Activated CD4-positive, alpha-beta T cell treated with anti-CD3 and anti-CD28 coated beads, Interleukin-2, amount 10 ng/mL, durations not matched to agents 7 days and 5 days (primary cell): ENCODE measurements at regions not wholly inside any gene's neighbourhood (a gene's known extent, or its start where the extent isn't known, plus 50 kb on each side); places are given as distances from the start of the nearest gene placed in this dataset.
A peak's percentile ranks its signal among the peaks of the same experiment; 100 is the strongest.

Source experiments
- CTCF ChIA-PET: fragments of 350-600 bp; sonication (Branson Sonifier 250); formaldehyde crosslinking; loops from one replicate; lab custom pipeline; 2021; ENCODE audit warnings: antibody characterized with exemption; lab: Charles Lee
- POLR2A ChIA-PET: fragments of 350-600 bp; sonication (Branson Sonifier 250); formaldehyde crosslinking; loops from one replicate; lab custom pipeline; 2021; ENCODE audit warnings: antibody characterized with exemption; lab: Charles Lee
- DNase-seq: peaks from one replicate; pipeline ENCODE4 v3.0.0-alpha.2; 2020
- H3K27ac Mint-ChIP-seq: one replicate; pipeline ENCODE4 v1.8.0; 2021; ENCODE audit warnings: mild to moderate bottlenecking, moderate library complexity, mixed read lengths
- H3K27me3 Mint-ChIP-seq: one replicate; pipeline ENCODE4 v1.8.0; 2021; ENCODE audit warnings: mixed read lengths
- H3K36me3 Mint-ChIP-seq: one replicate; pipeline ENCODE4 v1.8.0; 2021; ENCODE audit warnings: low read depth, mixed read lengths
- H3K4me1 Mint-ChIP-seq: one replicate; pipeline ENCODE4 v1.8.0; 2021; ENCODE audit warnings: mixed read lengths
- H3K4me3 Mint-ChIP-seq: one replicate; pipeline ENCODE4 v1.8.0; 2021; ENCODE audit warnings: mild to moderate bottlenecking, moderate library complexity, mixed read lengths
- H3K9me3 Mint-ChIP-seq: one replicate; pipeline ENCODE4 v1.8.0; 2021; ENCODE audit warnings: mixed read lengths

DNA sequence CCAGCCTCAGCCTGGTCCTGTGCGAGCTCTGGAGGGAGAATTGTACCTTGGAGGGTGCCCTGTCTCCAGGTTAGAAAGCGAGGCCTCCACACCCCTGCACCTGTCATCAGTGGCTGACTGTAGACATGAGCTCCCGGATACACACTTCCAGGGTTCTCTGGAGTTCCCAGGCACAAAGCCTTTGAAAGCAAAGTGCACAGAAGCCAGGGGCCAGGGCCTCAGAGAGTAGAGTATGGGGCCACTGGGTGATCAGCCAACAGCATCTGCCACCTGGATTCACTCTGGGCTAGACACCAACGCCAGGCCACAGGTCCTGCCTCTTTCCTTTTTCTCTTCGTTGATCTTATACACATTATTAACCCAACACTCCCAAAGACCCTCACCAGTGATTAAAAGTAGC, 239.4 kb upstream of the HDAC4 start:
- Mint-ChIP-seq H3K36me3 (no peaks in the 10 kb centered on the region), H3K4me3 (no peak overlapping the region), H3K9me3 (no peaks in the 10 kb centered on the region), H3K27ac (no peak overlapping the region), H3K27me3 (no peaks in the 10 kb centered on the region), H3K4me1 (no peaks in the 10 kb centered on the region)
- no peak for DNase-seq
- CTCF ChIA-PET = no interaction called here
- POLR2A ChIA-PET = no interaction called here

DNA sequence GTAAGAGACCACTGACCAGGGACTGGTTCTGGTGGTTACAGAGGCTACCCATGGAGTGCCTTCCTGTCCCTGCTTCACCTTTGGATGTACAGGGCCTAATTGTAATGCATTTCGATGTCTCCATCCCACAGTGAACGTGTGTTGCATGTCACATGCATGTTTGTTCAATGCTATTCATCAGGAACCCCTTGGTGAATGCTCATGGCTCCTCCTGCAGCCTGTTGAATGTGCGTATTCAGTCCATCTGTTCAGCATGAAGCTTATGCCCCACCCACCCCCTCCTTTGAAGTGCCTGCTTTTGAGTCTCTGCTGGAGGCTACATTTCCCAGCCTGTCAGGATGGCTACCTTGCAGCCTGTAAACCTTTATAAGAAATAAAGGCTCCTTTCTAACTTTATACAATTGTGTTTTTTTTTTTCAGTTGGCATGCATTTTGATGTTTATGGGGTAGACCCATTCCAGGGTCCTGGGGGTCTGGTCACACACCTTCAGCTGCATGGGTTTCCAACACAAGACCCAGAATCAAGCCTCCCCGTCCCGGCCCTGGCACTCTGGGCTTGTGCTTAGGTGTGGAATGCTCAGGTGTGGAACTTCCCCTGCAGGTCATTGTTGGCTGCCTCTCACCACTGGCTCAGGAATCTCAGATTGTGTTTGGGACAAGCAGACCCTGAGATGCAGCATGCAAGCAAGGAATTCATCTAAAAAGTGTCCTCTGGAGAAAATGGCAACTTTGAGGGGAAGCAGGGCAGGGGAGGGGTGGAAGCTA, 238.8 kb upstream of the HDAC4 start:
- ChIA-PET CTCF (no interaction called here), POLR2A (interaction anchor here (0.6 kb wide), 1 partner anchor 51 kb away, joined by 5 read pairs; no protein-coding TSS in a partner anchor)
- no peaks in the 10 kb centered on the region for H3K4me1 Mint-ChIP-seq
- H3K36me3 Mint-ChIP-seq = no peaks in the 10 kb centered on the region
- no peaks in the 10 kb centered on the region for H3K9me3 Mint-ChIP-seq
- H3K27ac Mint-ChIP-seq = no peak overlapping the region
- H3K27me3 Mint-ChIP-seq = no peaks in the 10 kb centered on the region
- H3K4me3 Mint-ChIP-seq = no peak overlapping the region
- DNase-seq = no peak

DNA sequence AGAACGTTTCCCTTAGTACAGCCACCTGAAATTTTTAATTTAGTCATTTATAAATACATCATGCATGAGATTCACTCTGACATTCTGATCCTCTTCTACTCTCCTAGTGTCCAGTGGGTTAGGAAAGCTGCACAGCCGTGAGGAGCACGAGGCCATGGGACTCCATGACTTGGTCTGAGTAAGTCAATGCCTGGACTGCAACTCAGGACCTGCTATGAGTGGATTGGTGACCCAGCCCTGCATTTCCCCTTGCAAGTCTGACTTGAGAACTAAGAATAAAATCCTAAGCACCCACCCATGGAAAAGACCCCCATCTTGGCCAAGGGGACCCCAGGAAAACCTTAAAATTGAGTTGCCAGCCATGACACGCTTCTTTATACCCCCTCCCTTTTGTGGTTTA, 237.6 kb upstream of the HDAC4 start:
- no peaks in the 10 kb centered on the region for H3K36me3 Mint-ChIP-seq
- ChIA-PET POLR2A (no interaction called here), CTCF (no interaction called here)
- H3K4me1 Mint-ChIP-seq = no peaks in the 10 kb centered on the region
- H3K9me3 Mint-ChIP-seq = no peaks in the 10 kb centered on the region
- H3K27me3 Mint-ChIP-seq = no peaks in the 10 kb centered on the region
- H3K27ac Mint-ChIP-seq = no peak overlapping the region
- DNase-seq = no peak
- H3K4me3 Mint-ChIP-seq = no peak overlapping the region

DNA sequence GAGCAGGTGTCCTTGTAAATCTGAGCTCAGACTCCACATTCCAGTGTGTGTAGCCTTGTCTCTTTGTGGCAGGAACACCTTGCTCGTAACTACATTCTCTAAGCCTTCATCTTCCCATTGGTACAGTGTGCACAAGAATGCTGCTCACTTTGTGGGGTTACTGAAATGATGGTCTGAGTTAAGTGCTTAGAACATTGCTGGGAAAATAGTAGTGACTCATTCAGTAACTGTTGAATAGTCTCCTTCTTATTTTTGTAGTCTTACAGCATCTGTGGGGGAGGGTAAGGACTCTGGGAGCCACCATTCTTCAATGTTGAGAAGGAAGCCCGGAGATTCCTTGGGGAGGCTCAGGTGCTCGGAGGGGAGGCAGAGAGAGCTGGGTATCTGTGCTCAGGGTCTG, 236.0 kb upstream of the HDAC4 start:
- Mint-ChIP-seq H3K4me3 (no peak overlapping the region), H3K36me3 (no peaks in the 10 kb centered on the region), H3K27ac (no peak overlapping the region), H3K4me1 (no peaks in the 10 kb centered on the region), H3K27me3 (no peaks in the 10 kb centered on the region), H3K9me3 (no peaks in the 10 kb centered on the region)
- ChIA-PET POLR2A (no interaction called here), CTCF (interaction anchor here (1.4 kb wide), 1 partner anchor 10 kb away, joined by 5 read pairs; no protein-coding TSS in a partner anchor)
- no peak for DNase-seq

DNA sequence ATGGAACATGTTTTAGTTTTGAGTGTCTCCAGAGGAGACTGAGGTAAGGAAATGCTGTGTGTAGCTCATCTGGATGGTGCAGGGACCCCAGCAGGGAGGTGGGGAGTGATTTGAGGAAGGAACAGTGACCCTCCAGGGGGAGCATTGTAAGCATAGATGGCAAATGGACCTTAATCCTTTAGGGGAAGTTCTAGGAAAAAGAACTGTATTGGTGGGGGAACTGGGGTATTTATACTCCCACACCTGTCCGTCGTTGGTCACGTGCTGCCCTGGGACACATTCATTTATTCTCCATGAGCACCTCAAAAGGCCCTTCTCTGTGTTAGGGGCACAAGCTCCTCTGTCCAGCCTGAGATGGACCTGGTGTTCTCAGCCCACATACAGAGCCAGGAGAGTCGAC, 233.9 kb upstream of the HDAC4 start:
- H3K9me3 Mint-ChIP-seq = no peaks in the 10 kb centered on the region
- H3K27me3 Mint-ChIP-seq = no peaks in the 10 kb centered on the region
- no peak overlapping the region for H3K27ac Mint-ChIP-seq
- CTCF ChIA-PET = no interaction called here
- no peaks in the 10 kb centered on the region for H3K36me3 Mint-ChIP-seq
- no peak overlapping the region for H3K4me3 Mint-ChIP-seq
- no peaks in the 10 kb centered on the region for H3K4me1 Mint-ChIP-seq
- POLR2A ChIA-PET = no interaction called here
- DNase-seq = no peak

DNA sequence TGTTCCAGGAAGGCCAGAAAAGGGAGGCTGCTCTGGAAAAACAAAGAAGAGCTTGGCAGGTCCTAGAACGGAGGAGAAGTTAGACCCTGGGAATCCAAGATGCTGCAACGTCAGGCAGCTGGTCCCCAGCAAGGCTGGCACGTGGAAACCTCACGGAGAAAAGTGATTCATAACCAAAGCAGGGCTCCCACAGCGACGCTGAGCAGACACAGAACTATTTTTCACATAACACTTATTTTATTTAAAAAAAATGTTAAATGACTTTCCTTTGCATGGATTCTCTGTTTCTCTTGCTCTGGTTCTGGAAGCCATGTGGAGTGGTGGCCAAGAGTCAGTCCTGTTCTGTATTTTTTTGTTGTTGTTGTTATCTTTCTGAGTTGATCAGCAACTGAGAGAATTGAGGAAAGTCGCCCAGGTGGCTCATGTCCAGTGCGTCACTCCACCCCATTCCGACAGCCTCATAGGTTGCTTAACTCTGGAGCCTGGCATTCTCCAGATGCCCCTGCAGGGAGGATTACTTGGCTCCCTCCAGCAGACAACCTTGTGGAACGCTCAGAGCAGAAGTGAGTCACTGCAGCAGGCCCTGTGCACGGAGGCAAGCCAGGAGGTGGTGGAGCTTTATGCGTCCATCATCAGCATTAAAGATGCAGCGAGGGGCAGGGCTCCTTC, 229.9 kb upstream of the HDAC4 start:
- DNase-seq = no peak
- ChIA-PET POLR2A (no interaction called here), CTCF (interaction anchor here (0.6 to 0.7 kb wide), 2 partner anchors 9 to 11 kb away, joined by 4 to 6 read pairs; no protein-coding TSS in a partner anchor)
- no peaks in the 10 kb centered on the region for H3K36me3 Mint-ChIP-seq
- no peak overlapping the region for H3K27ac Mint-ChIP-seq
- no peaks in the 10 kb centered on the region for H3K9me3 Mint-ChIP-seq
- H3K4me3 Mint-ChIP-seq = no peak overlapping the region
- peaks cover 8% of the 10 kb centered on the region for H3K4me1 Mint-ChIP-seq
- H3K27me3 Mint-ChIP-seq = peaks cover 2% of the 10 kb centered on the region

DNA sequence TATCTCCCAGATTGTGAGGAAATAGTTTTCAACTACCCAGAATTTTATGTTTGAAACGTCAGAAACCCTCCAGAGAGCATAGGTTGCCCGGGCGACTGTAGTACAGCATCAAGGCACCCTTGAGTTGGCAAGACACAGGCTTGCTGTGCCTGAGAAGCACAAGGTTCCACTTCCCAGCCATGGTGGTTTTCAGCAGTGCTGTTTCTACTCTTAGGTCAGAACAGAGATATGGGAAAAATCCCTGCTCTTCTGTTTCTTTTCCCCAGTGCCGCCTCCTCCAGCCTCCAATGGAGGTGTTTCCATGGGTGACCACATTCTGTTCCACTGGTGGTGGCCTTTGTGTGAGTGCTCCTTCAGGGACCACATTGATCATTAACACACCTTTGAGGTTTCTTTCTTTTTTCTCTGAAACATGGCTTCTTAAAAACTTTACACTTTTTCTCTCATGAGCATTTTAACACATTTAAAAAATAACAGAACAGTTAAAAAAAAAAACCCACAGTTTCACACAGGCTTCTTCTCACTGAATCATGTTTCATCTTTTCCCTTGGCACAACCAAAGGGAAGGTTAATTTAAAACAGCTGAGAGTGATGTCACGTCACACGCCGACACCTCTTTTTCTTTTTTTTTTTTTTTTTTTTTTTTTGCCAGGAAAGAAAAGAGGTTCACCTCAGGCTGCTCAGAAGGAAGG, 229.3 kb upstream of the HDAC4 start:
- Mint-ChIP-seq H3K4me1 (peaks cover 10% of the 10 kb centered on the region), H3K36me3 (no peaks in the 10 kb centered on the region), H3K9me3 (no peaks in the 10 kb centered on the region), H3K27ac (no peak overlapping the region), H3K4me3 (no peak overlapping the region), H3K27me3 (peaks cover 2% of the 10 kb centered on the region)
- DNase-seq = no peak
- ChIA-PET CTCF (interaction anchor here (0.6 to 0.7 kb wide), 2 partner anchors 9 to 11 kb away, joined by 4 to 6 read pairs; no protein-coding TSS in a partner anchor), POLR2A (no interaction called here)

DNA sequence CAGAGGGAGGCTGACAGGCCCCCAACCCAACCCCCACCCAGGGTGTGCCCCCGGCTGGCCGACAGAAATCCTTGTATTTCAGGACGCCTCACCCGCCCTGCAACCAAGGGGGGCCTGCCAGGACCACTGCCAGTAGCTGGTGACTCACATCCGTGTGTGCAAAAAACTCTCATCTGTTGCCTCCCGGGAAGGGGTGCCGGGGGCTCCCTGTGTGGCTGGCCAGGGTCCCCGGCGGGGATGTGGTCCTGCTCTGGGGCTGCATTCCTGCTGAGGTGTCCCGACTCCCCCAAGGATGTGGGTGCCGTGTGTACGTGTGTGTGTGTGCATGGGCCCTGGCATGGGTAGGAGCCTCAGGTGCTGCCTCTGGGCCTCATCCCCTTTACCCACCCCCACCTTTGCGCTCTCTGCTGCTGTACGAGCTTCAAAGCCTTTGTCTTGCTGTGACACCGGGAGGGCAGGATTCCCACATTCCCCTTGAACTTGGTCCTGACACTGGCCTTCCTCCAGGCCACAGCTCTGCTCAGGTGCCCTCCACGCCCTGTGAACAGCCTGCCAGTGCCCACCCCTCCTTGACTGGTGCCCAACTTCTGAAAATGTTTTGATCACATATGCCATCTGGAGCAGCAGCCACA, 226.3 kb upstream of the HDAC4 start:
- peak overlapping the region; percentile 60 for H3K27ac Mint-ChIP-seq
- H3K4me1 Mint-ChIP-seq = peaks cover 30% of the 10 kb centered on the region
- H3K27me3 Mint-ChIP-seq = peaks cover 2% of the 10 kb centered on the region
- no peak for DNase-seq
- CTCF ChIA-PET = interaction anchor here (1.6 kb wide), 1 partner anchor 9 kb away, joined by 5 read pairs; no protein-coding TSS in a partner anchor
- no peaks in the 10 kb centered on the region for H3K36me3 Mint-ChIP-seq
- H3K9me3 Mint-ChIP-seq = no peaks in the 10 kb centered on the region
- POLR2A ChIA-PET = no interaction called here
- H3K4me3 Mint-ChIP-seq = no peak overlapping the region

DNA sequence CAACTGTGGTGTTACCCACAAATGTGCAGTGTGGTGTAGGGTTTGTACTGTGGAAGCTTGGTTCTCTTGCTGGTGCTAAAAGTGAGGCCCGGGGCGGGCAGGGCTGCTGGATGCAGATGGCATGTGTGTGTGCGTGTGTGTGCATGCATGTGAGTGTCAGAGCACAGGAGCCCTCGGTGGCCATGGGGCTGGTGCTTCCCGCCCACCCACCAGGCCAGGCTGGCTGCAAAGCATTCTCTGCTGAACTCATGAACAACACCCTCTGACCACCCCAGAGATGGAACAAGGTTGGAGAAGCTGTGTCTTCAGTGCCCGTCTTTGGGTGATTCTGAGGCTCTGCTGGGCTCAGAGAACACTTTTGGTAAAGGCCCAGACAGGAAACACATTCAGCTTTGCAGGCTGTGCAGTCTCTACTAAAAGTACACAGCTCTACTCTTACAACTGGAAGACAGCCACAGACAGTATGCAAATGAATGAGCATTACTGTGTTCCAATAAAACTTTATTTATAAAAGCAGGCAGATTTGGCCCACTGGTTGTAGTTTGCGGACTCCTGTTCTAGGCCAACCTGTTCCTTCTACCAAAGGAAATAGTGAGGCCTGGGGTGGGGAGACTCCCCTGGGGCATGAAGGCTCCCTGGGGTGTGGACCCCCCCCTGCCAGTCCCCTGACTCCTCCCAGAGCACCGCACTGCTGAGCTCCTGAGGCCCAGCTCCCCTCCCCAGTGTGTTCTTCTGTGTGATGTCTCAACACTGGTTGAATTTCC, 225.3 kb upstream of the HDAC4 start:
- no peaks in the 10 kb centered on the region for H3K36me3 Mint-ChIP-seq

DNA sequence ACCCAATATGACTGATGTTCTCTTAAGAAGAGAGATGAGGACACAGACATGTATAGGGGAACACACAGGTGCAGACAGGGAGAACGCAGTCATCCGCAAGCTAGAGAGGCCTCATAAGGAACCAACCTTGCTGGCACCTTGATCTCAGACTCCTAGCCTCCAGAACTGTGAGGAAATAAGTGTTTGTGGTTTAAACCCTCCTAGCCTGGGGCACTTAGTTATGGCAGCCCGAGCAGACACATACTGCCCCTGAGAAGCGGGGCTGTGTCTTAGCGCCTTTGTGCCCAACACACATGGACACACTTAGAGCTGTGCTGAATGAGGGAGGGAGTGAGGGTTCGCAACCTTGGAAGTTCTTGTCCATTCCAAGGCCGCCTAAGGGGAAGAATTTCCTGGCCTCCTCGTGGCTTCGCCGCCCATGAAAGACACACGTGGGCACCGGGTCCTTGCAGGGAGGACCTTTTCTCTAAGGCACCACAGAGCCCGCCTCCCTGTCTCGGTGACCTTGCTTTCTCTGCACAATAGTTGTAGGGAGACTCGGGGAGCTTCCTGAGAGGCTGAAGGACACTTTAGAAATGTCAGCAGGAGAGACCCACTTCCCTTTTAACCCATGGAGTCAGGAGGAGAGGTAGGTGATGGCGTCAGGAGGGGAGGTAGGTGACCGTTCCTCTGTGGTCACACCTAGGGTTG, 224.5 kb upstream of the HDAC4 start:
- Mint-ChIP-seq H3K9me3 (no peaks in the 10 kb centered on the region), H3K36me3 (no peaks in the 10 kb centered on the region), H3K4me1 (peaks cover 30% of the 10 kb centered on the region), H3K27me3 (peaks cover 3% of the 10 kb centered on the region), H3K4me3 (no peak overlapping the region), H3K27ac (no peak overlapping the region)
- no peak for DNase-seq
- ChIA-PET CTCF (interaction anchor here (0.8 kb wide), 1 partner anchor 59 kb away, joined by 4 read pairs; no protein-coding TSS in a partner anchor), POLR2A (no interaction called here)

More for the DNA sequence above, 225.3 kb upstream of the HDAC4 start:
- H3K4me1 Mint-ChIP-seq = peaks cover 30% of the 10 kb centered on the region
- no peak for DNase-seq
- ChIA-PET POLR2A (no interaction called here), CTCF (interaction anchor here (0.5 to 1.6 kb wide), 2 partner anchors 10 to 247 kb away, joined by 4 to 5 read pairs; no protein-coding TSS in a partner anchor)
- H3K4me3 Mint-ChIP-seq = no peak overlapping the region
- peaks cover 2% of the 10 kb centered on the region for H3K27me3 Mint-ChIP-seq
- no peaks in the 10 kb centered on the region for H3K9me3 Mint-ChIP-seq
- H3K27ac Mint-ChIP-seq = no peak overlapping the region

DNA sequence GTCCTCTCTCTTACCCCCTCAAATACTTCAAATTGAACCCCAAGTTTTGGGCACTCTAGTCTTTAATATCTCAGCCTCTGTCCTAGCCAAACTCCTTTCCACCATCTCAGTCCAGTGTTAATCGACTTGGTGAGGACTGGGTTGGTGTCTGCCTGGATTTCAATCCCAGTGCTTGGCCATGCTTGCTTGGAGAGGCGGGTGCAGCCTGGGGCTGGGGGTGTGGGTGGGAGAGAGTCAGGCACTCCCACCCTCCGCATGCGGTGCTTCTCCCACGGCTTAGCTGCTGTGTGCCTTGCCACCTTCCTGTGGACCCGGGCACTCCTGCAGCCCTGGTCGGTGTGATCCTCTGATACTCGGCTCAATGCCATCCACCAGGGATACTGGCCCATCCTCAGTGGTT, 220.8 kb upstream of the HDAC4 start:
- Mint-ChIP-seq H3K4me1 (peaks cover 28% of the 10 kb centered on the region), H3K36me3 (no peaks in the 10 kb centered on the region), H3K27ac (peak overlapping the region; percentile 19), H3K4me3 (no peak overlapping the region), H3K27me3 (peaks cover 5% of the 10 kb centered on the region), H3K9me3 (peaks cover 3% of the 10 kb centered on the region)
- CTCF ChIA-PET = interaction anchor here (0.6 kb wide), 1 partner anchor 9 kb away, joined by 6 read pairs; no protein-coding TSS in a partner anchor
- DNase-seq = no peak
- POLR2A ChIA-PET = no interaction called here
